Muscle of arm (tissue), 1 donor: ENCODE measurements at regions not wholly inside any gene's neighbourhood (a gene's known extent, or its start where the extent isn't known, plus 50 kb on each side); places are given as distances from the start of the nearest gene placed in this dataset.

Experiments used
- DNase-seq: peaks from one replicate; pipeline ENCODE4 v3.0.0-alpha.2; 2013

DNA sequence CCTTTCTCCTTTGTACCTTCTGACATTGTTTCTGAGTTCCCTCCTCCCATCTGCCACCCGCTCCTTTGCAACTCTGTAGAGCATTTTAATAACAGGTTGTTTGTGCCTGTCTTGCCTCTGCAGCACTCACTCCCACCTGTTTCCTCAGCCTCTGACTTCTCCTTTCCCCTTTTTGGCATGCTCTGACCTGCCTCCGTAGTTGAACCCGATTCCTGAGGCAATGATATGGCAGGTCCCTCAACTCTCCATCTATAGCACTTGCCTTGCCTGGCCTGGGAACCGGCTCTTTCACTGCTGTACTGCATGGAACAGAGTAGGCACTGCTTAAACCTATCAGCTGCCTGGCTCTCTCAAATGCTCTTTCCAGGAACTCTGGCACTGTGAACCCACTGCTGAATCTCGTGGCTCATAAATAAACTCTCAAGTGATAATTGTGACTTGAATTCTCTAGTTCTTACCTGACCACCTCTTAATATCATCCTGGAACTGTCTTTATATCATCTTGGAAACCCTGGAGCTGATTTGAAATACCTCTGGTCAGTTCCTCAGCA is 50.3 kb downstream of the UTRN start:
- no peak for DNase-seq

DNA sequence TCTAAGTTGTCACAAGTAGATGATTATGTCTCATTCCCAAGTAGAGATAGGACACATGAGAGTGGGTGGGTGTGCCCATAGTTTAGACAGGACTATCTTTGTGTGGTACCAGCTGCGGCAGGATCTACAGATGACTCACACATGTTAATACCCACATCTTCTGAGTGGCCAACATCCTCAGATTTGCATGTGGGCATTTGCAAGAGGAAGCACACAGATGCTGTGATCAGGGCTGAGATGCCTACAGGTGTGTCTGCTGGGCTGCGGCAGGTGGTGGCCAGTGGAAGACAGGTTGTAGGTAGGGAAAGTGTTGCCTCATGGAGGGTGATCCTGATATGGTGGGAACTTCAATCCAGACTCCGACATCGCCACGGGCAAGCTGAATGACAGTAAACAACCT is 50.8 kb downstream of the UTRN start:
- no peak for DNase-seq

DNA sequence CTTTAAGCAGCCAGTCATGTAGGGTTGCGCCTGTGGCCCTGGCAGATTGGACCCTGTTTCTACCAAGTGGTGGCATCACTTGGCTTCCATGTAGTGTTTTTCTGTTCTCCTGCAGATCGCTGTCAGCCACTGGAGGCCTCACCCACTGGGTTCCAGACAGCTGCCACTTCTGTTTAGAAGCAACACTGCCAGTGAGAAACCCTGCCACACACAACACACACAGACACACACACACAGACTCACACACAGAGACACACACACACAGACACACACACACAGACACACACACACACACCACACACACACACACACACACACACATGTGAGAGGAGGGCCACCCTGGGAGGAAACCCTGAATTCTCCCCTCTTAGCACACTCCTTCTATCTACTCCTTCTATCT is 51.8 kb downstream of the UTRN start:
- no peak for DNase-seq

DNA sequence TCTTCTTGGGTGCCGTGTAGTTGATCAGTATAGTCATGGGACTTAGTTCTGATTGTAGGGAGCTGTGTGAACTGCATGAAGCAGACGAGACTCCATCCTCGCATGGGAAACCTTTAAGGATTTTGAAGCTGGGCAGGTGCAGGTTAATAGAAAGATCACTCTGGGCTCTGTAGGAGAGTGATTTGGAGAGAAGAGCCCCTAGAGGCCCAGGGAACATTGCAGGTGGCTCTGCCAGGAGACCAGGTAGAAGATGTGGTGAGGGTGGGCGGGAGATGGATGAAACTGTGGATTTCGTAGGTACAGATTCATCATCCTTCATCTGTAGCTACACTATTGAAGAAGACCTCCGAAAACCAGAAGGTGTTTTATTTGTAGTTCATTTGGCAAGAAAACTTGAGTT is 53.3 kb downstream of the UTRN start:
- no peak for DNase-seq

DNA sequence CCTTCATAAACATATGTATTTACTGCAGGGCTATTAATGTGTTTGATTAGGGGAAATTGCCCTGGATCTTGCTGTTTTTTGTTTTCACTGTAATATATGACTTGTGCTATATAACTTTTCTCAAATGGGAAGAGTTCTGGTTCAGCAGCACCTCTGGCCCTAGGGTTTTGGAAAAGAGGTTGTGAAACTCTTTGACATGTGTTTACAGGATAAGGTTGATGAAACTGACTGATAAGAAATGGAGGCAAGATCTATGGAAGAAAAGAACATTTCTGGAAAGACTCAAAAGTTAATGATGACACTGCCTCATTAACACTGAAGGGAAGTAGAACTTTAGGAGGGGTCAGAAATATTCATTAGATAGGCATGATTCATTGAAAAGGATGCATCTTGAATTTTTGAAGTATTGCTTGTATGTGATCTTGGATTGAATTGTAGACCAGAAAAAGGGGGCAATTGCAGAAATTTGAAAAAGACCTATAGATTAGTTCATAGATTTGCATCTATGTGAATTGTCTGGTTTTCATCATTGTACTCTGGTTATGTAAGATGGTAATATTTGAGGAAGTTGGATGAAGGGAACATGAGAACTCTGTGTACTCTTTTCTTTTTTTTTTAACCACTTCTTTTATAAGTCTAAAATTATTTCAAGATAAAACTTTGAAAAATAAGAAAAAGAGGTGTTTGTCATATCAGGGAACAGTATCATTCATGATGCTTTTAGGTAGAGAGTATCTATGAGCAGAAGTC is 54.0 kb downstream of the UTRN start:
- no peak for DNase-seq

DNA sequence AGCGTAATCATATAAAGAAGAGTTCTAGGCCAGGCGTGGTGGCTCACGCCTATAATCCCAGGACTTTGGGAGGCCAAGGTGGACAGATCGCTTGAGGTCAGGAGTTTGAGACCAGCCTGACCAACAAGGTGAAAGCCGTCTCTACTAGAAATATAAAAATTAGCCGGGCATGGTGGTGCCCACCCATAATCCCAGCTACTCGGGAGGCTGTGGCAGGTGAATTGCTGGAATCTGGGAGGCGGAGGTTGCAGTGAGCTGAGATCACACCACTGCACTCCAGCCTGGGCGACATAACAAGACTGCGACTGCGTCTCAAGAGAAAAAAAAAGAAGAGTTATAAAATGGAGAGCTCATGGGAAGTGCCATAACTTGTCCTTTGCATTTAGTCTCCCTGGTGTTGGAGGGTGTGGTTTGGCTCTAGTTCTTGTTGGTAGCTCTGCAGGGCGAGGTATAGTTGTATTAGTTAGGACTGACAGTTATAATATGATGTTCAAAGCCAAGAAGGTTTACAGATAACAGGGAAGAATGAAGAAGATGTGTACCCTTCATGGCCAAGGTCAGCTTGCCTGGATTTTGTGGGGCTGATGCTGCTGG is 54.8 kb downstream of the UTRN start:
- no peak for DNase-seq

DNA sequence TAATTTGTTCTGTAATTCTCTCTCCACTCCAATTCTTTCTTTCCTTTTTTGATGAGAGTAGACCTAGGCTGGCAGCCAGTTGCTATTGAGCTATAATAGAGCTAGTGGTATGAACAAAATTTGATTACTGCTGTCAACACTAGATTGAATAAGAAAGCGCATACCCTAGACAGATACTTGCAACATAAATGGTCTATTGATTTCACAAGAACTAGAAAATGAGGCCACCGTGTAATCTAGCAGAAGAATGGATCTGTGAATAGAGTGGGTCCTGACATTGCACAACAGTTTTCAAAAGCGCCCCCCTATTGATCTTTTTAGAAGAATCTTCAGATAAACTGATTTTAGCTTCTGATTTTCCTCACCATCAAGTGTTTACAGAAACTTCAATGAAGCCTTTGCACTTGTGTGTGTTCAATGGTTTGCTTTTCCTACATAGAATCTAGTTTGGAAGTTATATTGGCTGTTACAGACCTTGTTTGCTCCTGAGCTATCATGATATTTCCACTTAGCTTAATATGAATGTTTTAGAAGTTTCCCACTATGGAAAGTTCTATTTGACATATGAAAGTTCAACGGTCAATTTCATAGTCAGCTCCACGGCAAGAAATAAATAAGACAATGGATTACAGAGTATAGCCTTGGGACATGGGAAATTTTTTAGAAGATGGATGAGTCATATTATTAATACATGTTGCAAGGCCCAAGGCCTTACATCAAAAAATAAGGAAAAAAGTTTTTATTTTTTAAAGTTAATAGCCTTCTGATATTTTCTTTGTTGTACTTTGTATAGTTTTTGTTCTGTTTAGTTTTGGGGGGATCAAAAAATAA is 55.6 kb downstream of the UTRN start:
- no peak for DNase-seq

DNA sequence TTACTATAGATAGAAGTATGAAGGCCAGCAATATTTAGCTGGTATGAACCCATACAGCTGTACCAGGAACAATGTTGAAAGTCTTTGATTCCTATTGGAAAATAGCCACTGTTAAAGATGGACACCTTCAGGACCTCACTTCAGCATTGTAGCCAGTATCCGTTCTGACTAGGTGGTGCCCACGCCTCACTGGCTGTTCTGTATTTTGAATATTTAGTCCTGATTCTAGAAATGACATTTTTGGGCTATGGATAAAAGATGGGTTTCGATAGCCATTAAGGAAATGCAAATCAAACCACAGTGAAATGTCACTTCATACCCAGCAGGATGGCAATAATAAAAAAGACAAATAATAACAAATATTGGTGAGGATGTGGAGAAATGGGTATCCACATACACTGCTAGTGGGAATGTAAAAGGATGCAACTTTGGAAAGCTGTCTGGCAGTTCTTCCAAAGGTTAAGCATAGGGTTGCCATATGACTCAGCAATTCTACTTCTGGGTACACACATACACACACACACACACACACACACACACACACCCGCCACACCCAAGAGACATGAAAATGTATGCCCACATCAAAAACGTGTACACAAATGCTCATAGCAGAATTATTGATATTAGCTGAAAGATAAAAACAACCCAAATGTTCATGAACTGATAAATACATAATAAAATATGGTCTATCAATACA is 56.8 kb downstream of the UTRN start:
- no peak for DNase-seq

DNA sequence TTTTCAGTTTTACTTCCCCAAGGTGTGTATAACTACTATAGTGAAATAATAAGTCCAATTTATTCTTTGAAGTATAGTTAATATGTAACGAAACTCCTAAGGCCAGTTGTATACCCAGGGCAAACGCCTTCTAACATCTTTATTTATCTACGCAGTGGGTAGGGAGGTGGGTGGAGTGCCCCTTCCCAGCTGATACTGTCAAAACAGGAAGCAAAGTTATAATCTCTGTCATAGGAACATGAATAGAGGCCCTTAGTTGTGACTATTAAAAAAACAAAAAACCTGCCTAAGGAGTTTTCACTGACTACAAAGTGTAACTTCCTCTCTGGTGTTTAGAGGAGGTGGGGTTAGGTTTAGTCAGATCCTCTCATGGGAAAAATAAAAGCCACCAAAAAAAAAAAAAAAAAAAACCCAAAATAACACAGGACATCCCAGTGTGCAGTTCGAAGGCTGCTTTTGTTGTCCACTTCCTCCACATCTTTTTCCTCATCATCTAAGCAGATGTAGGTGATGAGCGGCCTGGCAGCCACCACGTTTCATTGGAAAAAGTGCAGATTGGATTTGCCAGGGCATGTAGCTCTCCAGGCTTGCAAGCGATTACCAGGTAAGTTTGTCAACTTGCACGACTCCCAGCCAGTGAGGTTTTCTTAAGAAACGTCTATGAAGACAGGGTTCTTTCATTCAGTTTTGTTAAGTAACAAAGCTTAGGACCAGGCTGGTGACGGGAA is 58.7 kb downstream of the UTRN start:
- no peak for DNase-seq

DNA sequence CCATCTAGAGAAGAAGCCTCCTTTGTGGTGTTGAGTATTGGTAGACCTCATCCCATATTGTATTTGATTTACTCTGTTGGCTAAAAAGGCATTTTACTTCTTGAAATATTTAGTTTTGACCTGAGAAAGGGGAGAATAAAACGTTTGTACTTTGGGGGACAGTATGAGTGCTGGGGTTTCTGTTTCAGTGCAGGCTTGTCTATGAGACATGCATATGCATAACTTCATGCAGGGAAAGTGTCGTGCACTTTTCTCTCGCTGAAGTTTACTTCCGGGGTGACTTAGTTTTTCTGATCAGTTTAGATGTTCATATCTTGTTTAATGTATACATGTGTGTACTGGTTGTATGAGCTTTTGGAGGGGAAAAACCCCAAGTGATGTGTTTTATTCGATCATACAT is 59.5 kb downstream of the UTRN start:
- no peak for DNase-seq

DNA sequence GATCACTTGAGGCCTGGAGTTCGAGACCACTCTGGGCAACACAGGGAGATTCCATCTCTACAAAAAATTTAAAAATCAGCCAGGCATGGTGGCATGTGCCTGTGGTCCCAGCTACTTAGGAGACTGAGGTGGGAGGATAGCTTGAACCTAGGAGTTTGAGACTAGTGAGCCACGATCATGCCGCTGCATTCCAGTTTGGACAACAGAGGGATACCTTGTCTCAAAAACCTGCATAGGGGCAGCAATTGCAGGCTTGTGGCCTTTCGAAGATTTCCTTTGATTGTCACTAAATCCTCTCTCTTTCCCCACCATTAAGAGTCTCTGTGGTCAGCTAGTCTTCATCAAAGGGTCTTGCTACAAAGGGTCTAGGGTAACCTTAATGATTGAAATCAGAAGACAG is 60.3 kb downstream of the UTRN start:
- DNase-seq = no peak

DNA sequence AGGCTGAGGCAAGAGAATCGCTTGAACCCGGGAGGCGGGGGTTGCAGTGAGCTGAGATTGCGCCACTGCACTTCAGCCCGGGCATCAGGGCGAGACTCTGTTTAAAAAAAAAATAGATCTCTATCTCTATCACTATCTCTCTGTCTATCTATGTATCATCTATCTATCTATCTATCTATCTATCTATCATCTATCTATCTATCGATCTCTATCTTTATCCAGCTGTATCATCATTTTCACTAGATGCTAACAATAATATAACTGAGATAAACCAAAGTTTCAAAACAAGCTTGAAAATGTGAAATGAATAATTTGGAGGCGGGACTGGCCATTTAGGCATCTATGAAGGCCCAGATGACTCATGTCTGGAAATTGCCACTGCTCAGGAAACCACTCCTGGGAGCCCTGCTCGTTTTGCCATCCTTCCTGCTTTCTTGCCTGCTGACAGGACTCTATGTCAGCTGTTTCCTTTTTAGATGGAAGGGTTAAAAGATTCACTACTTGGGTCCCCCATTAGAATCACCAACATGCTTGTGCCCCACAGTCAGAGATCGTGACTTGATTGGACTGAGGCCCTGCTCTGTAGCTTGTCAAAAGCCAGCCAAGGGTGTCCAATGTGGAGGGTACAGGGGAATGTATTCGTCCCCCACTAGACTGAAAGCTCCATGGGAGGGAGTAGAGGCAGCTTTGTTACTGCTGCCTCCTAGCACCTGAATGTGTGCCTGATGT is 61.7 kb downstream of the UTRN start:
- no peak for DNase-seq

DNA sequence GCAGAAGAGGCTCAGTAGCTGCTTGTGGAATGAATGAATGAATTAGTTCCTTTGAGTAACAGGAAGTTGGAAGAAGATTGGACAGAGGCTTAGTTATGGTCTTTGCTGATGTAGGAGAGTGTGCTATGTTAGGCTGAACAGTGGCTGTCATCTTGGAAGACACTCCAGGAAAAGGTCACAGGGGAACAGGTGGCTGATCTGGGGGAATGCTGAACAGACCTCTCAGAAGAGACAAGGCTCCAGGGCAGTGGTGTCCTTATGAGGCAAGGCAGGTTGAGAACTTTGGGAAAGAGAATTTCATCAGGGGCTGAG is 62.3 kb downstream of the UTRN start:
- DNase-seq = no peak

DNA sequence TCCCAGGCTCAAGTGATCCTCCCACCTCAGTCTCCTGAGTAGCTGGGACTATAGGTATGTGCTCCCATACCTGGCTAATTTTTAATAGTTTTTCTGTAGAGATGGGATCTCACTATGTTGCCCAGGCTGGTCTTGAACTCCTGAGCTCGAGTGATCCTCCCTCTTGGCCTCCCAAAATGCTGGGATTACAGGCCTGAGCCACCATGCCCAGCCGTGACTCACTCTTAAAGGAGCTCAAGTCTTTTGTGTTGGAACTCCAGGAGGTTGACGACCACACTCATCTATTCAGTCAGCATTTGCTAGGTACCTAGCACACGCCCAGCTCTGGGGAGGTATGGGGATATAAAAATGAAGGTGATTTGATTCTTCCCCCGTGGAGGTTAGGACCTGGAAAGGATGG is 62.8 kb downstream of the UTRN start:
- no peak for DNase-seq

DNA sequence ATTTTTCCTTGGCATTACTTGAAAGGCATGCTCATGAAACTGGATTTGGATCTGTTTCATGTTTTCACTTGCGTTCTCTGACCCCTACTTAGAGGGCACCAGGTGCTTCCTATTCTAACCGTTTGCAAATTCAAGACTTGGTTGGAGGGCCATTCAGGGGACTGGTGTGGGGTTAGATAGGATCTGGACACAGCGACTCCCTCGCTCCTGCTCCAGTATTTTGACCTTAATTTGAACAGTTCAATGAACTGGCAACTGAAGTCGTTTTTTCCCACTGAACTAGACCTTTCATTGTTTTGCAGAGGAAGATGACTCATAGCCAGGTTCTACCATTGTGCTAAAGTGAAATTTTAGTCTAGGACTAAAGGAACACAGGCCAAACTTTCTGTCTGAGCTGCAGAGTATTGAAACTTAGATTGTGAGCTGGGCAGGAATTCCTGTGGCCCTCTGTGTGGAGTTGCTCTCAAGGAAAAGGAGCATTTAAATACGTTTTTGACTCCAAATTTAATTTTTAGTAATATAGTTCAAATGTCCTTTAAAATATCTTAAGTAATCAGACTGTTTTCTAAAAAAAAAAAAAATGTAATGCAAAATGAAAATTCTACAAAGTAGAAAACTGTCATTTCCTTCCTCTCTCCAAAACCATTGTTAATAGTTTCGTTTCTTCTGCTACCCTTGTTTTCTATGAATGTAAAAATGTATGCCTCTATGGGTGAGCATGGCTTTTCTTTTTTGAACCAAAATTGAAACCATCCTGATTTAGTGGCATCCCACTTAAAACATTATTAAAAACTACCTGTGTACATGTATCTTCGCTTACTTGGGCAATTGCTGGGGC is 64.8 kb downstream of the UTRN start:
- DNase-seq = no peak

DNA sequence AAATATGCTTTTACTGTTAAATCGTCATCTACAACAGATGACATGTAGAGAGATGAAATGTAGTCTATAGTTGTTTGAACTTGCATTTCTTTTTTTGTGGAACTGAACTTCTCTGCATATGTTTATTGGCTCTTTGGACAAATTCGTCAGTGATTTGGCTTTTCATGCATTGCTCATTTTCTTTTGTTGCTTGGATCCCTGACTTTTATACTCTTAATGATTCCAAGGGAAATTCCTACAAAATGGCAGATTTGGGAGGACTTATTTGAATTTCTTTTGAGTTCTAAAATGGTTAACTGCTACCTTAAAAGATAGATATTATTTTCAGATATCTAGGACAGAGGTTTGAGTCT is 65.4 kb downstream of the UTRN start:
- peak; percentile 41 for DNase-seq

DNA sequence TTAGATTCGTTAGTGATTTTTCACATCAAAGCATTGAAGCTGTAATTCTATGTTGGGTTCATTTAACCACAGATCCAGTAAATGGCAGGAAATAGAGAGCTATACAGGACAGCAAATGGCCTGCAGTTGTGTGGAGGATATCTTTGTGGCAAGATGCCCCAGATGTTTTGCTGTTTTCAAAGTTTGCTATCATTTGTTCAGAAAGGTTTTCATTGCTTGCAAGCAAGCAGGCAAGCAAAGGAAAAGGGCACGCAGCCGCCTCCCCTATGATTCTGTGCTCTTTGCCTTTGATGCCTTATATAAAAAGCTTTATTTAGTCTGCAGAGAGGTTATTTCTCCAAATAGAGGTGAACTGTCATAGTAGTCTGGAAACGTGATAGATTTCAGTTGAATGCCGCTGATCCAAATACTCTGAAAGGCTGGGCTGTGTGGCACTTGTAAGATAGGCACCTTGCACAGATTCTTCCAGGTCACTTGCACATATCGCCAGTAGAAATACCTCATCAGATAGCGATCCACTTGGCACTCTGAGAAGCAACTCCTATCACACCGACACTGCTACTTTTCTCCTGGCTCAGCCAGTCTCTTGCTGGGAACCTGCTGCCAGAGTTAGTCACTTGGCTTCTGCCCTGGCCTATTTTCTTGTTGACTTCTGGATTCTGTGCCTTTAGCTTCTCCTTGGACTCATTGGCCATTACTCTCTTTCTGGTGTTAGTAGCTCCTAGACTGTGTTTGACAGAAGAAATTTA is 66.4 kb downstream of the UTRN start:
- DNase-seq = no peak

DNA sequence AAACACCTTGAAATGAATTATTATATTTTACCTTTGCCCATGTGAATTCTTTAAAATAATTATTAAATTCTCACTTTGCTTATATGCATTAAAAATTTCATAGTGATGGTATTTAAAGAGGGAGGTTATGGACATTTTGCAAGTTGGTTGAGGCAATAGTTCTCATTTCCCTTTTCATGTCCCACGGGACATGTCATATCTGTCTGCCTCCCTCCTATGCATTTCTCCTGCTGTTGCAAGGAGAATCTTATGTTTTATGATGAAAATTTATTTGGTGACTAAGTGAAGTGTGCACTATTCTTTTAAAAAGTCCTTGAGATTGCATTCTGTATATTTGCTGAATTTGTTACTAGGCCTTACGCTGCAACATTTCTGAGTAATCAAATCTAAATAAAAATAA is 67.2 kb downstream of the UTRN start:
- DNase-seq = no peak

DNA sequence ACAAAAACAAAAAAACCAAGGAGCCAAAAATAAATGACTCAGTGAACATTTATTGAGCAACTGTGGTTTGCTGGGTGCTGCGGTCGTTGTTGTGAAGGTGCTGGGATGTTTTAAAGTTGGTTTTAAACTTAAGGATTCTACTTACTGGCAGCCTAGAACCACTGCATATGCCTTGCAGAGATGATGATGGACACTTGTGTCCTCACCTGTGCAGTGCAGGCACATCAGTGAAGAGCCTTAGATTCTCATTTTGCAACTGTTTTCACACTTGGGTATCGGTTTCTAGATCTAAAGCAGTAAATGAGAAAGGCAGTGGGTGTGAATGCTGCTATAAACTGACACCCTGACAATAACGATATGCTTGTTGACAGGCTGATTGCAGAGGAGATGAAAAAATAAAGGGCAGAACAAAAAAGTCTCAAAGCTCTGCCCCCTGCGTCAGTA is 68.8 kb downstream of the UTRN start:
- DNase-seq = no peak
